A673 (cell line): ENCODE measurements at regions not wholly inside any gene's neighbourhood (a gene's known extent, or its start where the extent isn't known, plus 50 kb on each side); places are given as distances from the start of the nearest gene placed in this dataset.

Experiments used
- CTCF ChIP-seq: fragments of 300-800, 200-600 bp; sonication (generic); conservative IDR thresholded peaks from 2 replicates; pipeline ENCODE4 v1.5.1; 2017; ENCODE audit warnings: low read depth, mild to moderate bottlenecking, antibody characterized with exemption, low read length, moderate library complexity, mixed read lengths
- EZH2 ChIP-seq: fragments of 200-600 bp; sonication (generic); IDR thresholded peaks from 2 replicates; pipeline ENCODE4 v1.6.1; 2017; ENCODE audit warnings: borderline replicate concordance, low read depth, mild to moderate bottlenecking, mixed read lengths, antibody characterized with exemption, low read length; ENCODE audit not compliant: poor library complexity, severe bottlenecking

GRCh38 chr11:37973941-37974340 is 1375.9 kb upstream of the RAG2 start:
- TF ChIP-seq CTCF (no peak), EZH2 (no peak)
